ENCODE measurements at regions not wholly inside any gene's neighbourhood (a gene's known extent, or its start where the extent isn't known, plus 50 kb on each side); places are given as distances from the start of the nearest gene placed in this dataset.

DNA sequence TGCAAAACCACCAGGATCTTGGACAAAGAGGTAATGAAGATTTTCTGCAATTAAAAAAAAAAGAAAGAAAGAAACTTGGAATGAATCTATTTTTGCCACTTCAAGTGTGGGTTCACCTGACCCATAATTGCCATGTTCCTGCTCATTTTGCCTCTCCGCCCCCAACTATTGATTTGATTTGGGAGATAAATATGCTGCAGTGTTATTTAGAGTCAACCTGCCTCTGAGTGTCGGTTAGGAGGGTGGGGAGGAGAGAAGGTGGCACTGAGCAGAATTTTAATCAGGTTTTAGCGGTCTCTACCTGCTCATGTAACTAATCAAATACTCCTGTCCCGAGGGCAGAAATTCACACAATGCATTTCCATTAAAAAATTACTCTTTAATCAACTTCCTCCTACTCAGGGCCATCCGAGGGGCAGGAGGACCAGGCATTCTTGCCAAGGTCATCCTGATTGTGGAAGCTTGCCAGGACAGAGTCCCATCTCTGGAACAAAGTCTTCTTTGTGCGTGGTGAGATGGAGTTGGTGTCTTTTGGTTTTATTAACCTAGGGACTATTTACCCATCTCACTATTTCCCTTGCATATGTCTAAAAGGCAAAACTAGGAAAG, 300.1 kb downstream of the CDH26 start:
- H3K36me3 Mint-ChIP-seq (ENCODE audit: low read depth): no peaks in the 10 kb centered on the region
- no peak for DNase-seq (ENCODE audit: low spot score)
- TF ChIP-seq CTCF (IDR thresholded peaks at IDR 0.05): no peak
- no peaks in the 10 kb centered on the region for H3K9me3 Mint-ChIP-seq (ENCODE audit: low read depth)
- no peak overlapping the region for H3K4me3 Mint-ChIP-seq (ENCODE audit: unreplicated experiment)
- no peak overlapping the region for H3K27ac Mint-ChIP-seq (ENCODE audit: unreplicated experiment)
- H3K4me1 Mint-ChIP-seq (ENCODE audit: low read depth): peaks cover 7% of the 10 kb centered on the region
- peaks cover 31% of the 10 kb centered on the region for H3K27me3 Mint-ChIP-seq (ENCODE audit: low read depth)

GRCh38 chr20:60261333-60261732, 303.1 kb downstream of the CDH26 start:
- Mint-ChIP-seq H3K4me1 (ENCODE audit: low read depth) (no peaks in the 10 kb centered on the region), H3K27me3 (ENCODE audit: low read depth) (peaks cover 42% of the 10 kb centered on the region), H3K36me3 (ENCODE audit: low read depth) (no peaks in the 10 kb centered on the region), H3K4me3 (ENCODE audit: unreplicated experiment) (no peak overlapping the region), H3K9me3 (ENCODE audit: low read depth) (no peaks in the 10 kb centered on the region), H3K27ac (ENCODE audit: unreplicated experiment) (no peak overlapping the region)
- no peak for DNase-seq (ENCODE audit: low spot score)
- no peak for TF ChIP-seq CTCF (IDR thresholded peaks at IDR 0.05)

GRCh38 chr20:60262967-60263603, 304.9 kb downstream of the CDH26 start:
- DNase-seq (ENCODE audit: low spot score): no peak
- no peak overlapping the region for H3K27ac Mint-ChIP-seq (ENCODE audit: unreplicated experiment)
- H3K4me1 Mint-ChIP-seq (ENCODE audit: low read depth): no peaks in the 10 kb centered on the region
- peaks cover 34% of the 10 kb centered on the region for H3K27me3 Mint-ChIP-seq (ENCODE audit: low read depth)
- no peaks in the 10 kb centered on the region for H3K9me3 Mint-ChIP-seq (ENCODE audit: low read depth)
- TF ChIP-seq CTCF (IDR thresholded peaks at IDR 0.05): peak; percentile 76
- H3K4me3 Mint-ChIP-seq (ENCODE audit: unreplicated experiment): no peak overlapping the region
- no peaks in the 10 kb centered on the region for H3K36me3 Mint-ChIP-seq (ENCODE audit: low read depth)

- peaks cover 3% of the 10 kb centered on the region for H3K9me3 Mint-ChIP-seq (ENCODE audit: low read depth)
- H3K4me1 Mint-ChIP-seq (ENCODE audit: low read depth): no peaks in the 10 kb centered on the region
- DNase-seq (ENCODE audit: low spot score): no peak
- H3K27me3 Mint-ChIP-seq (ENCODE audit: low read depth): peaks cover 27% of the 10 kb centered on the region
- H3K27ac Mint-ChIP-seq (ENCODE audit: unreplicated experiment): no peak overlapping the region
- TF ChIP-seq CTCF (IDR thresholded peaks at IDR 0.05): no peak
- no peak overlapping the region for H3K4me3 Mint-ChIP-seq (ENCODE audit: unreplicated experiment)
- H3K36me3 Mint-ChIP-seq (ENCODE audit: low read depth): no peaks in the 10 kb centered on the region
Measured at GRCh38 chr20:60263725-60264709, 305.8 kb downstream of the CDH26 start.

- Mint-ChIP-seq H3K27me3 (ENCODE audit: low read depth) (peaks cover 27% of the 10 kb centered on the region), H3K4me3 (ENCODE audit: unreplicated experiment) (no peak overlapping the region), H3K9me3 (ENCODE audit: low read depth) (peaks cover 3% of the 10 kb centered on the region), H3K36me3 (ENCODE audit: low read depth) (no peaks in the 10 kb centered on the region), H3K4me1 (ENCODE audit: low read depth) (no peaks in the 10 kb centered on the region), H3K27ac (ENCODE audit: unreplicated experiment) (no peak overlapping the region)
- no peak for DNase-seq (ENCODE audit: low spot score)
- no peak for TF ChIP-seq CTCF (IDR thresholded peaks at IDR 0.05)
Measured at GRCh38 chr20:60266177-60266823, 308.1 kb downstream of the CDH26 start.
